GM23338 (cell line): ENCODE measurements at regions not wholly inside any gene's neighbourhood (a gene's known extent, or its start where the extent isn't known, plus 50 kb on each side); places are given as distances from the start of the nearest gene placed in this dataset.

Source experiments
- ATAC-seq: fragments of 200-7000 bp; cut with Tn5 transposase; 3 replicates; pipeline ENCODE4 v1.9.1; 2020
- DNase-seq: peaks from one replicate; pipeline ENCODE4 v3.0.0-alpha.2; 2015; ENCODE audit warnings: low spot score
- H2AFZ ChIP-seq: fragments of 200-600 bp; sonication (generic); 2 replicates; pipeline ENCODE4 v1.8.0; 2016; ENCODE audit warnings: antibody characterized with exemption, mild to moderate bottlenecking, moderate library complexity
- H3F3A ChIP-seq: fragments of 200-600 bp; sonication (generic); replicated peaks from 2 replicates; pipeline ENCODE4 v1.8.0; 2017; ENCODE audit warnings: antibody characterized with exemption, mixed run types, low read depth
- H3K27ac ChIP-seq: fragments of 200-600 bp; sonication (generic); 2 replicates; pipeline ENCODE4 v1.6.1; 2016; ENCODE audit warnings: low read depth
- H3K27me3 ChIP-seq: fragments of 200-600 bp; sonication (generic); 2 replicates; pipeline ENCODE4 v1.8.0; 2016; ENCODE audit warnings: mild to moderate bottlenecking, mixed run types, moderate library complexity; ENCODE audit not compliant: insufficient read depth
- H3K36me3 ChIP-seq: fragments of 200-600 bp; sonication (generic); 2 replicates; pipeline ENCODE4 v1.8.0; 2016; ENCODE audit warnings: mild to moderate bottlenecking; ENCODE audit not compliant: insufficient read depth
- H3K4me1 ChIP-seq: fragments of 200-600 bp; sonication (generic); 2 replicates; pipeline ENCODE4 v1.8.0; 2016; ENCODE audit warnings: mild to moderate bottlenecking, moderate library complexity; ENCODE audit not compliant: insufficient read depth
- H3K4me2 ChIP-seq: fragments of 200-600 bp; sonication (generic); 2 replicates; pipeline ENCODE4 v1.7.1; 2017; ENCODE audit warnings: mixed run types
- H3K4me3 ChIP-seq: fragments of 200-600 bp; sonication (generic); 2 replicates; pipeline ENCODE4 v1.6.1; 2016; ENCODE audit warnings: mixed run types
- H3K79me2 ChIP-seq: fragments of 200-600 bp; sonication (generic); replicated peaks from 2 replicates; pipeline ENCODE4 v1.8.0; 2017; ENCODE audit warnings: mild to moderate bottlenecking; ENCODE audit not compliant: insufficient read depth
- H3K9me2 ChIP-seq: fragments of 200-600 bp; sonication (generic); 2 replicates; pipeline ENCODE4 v1.8.0; 2017; ENCODE audit not compliant: insufficient read depth
- H4K20me1 ChIP-seq: fragments of 200-600 bp; sonication (generic); replicated peaks from 2 replicates; pipeline ENCODE4 v1.8.0; 2017; ENCODE audit warnings: mild to moderate bottlenecking; ENCODE audit not compliant: insufficient read depth
- H3K27ac Mint-ChIP-seq: 2 replicates; pipeline ENCODE4 v1.8.0; 2020; ENCODE audit warnings: inconsistent platforms, mild to moderate bottlenecking, moderate library complexity, mixed read lengths
- H3K27me3 Mint-ChIP-seq: 3 replicates; pipeline ENCODE4 v1.8.0; 2022; ENCODE audit warnings: low read depth, mild to moderate bottlenecking, moderate library complexity, mixed read lengths, inconsistent platforms; ENCODE audit not compliant: insufficient read depth, poor library complexity
- H3K36me3 Mint-ChIP-seq: 3 replicates; pipeline ENCODE4 v1.8.0; 2021; ENCODE audit warnings: low read depth, mild to moderate bottlenecking, inconsistent platforms, moderate library complexity, mixed read lengths
- H3K4me1 Mint-ChIP-seq: 3 replicates; pipeline ENCODE4 v1.8.0; 2020; ENCODE audit warnings: mild to moderate bottlenecking, inconsistent platforms, mixed read lengths
- H3K4me3 Mint-ChIP-seq: 3 replicates; pipeline ENCODE4 v1.8.0; 2021; ENCODE audit warnings: moderate library complexity, mild to moderate bottlenecking, inconsistent platforms, mixed read lengths
- H3K9me3 Mint-ChIP-seq: 3 replicates; pipeline ENCODE4 v1.8.0; 2020; ENCODE audit warnings: moderate library complexity, mild to moderate bottlenecking, inconsistent platforms, mixed read lengths
- CREB1 ChIP-seq: fragments of 250-450 bp; sonication (Bioruptor Pico); IDR thresholded peaks from 2 replicates; pipeline ENCODE4 v1.5.0; 2020; ENCODE audit warnings: low read depth, mild to moderate bottlenecking, moderate library complexity
- CTCF ChIP-seq, 2 experiments: fragments of 200-600 bp in 1 of 2; sonication (generic) in 1 of 2; conservative IDR thresholded peaks; 2 replicates each; pipeline versions ENCODE4 v1.5.1 to v1.6.1; 2016 to 2017; ENCODE audit warnings: antibody characterized with exemption in 2 of 2, low read depth in 2 of 2, mild to moderate bottlenecking in 2 of 2, moderate library complexity in 1 of 2
- ETS1 ChIP-seq: IDR thresholded peaks from 2 replicates; pipeline ENCODE4 v1.6.1; 2016; ENCODE audit warnings: antibody characterized with exemption
- EZH2 ChIP-seq: fragments of 200-600 bp; sonication (generic); IDR thresholded peaks from one replicate; pipeline ENCODE4 v1.8.0; 2017; ENCODE audit warnings: antibody characterized with exemption, mild to moderate bottlenecking, low read depth; ENCODE audit not compliant: unreplicated experiment
- EZH2phosphoT487 ChIP-seq: fragments of 200-600 bp; sonication (generic); IDR thresholded peaks from one replicate; pipeline ENCODE4 v1.8.1; 2018; ENCODE audit warnings: antibody characterized with exemption; ENCODE audit not compliant: unreplicated experiment
- JUNB ChIP-seq: IDR thresholded peaks from one replicate; pipeline ENCODE4 v1.6.1; 2016; ENCODE audit warnings: antibody characterized with exemption; ENCODE audit not compliant: unreplicated experiment
- NANOG ChIP-seq: IDR thresholded peaks from 2 replicates; pipeline ENCODE4 v1.6.1; 2016; ENCODE audit warnings: antibody characterized with exemption, borderline replicate concordance
- POLR2AphosphoS5 ChIP-seq: IDR thresholded peaks from 2 replicates; pipeline ENCODE4 v1.6.1; 2016; ENCODE audit warnings: antibody characterized with exemption, low read depth
- REST ChIP-seq: IDR thresholded peaks from one replicate; pipeline ENCODE4 v1.6.1; 2018; ENCODE audit warnings: antibody characterized with exemption; ENCODE audit not compliant: unreplicated experiment
- ZNF331 ChIP-seq: fragments of 250-450 bp; sonication (Bioruptor Pico); IDR thresholded peaks from 2 replicates; pipeline ENCODE4 v1.5.0; 2020; ENCODE audit warnings: low read depth, mild to moderate bottlenecking, moderate library complexity

- H3K4me1 ChIP-seq, result peaks cover 8% of the 10 kb centered on the region; the same call in 1 of the 2 replicates
- H3K4me3 Mint-ChIP-seq, result no peak overlapping the region
- DNase-seq, result no peak
- ATAC-seq, result no peak
- no peaks in the 10 kb centered on the region for H3F3A ChIP-seq
- no peak overlapping the region for H2AFZ ChIP-seq
- no peak overlapping the region for H3K4me3 ChIP-seq
- H3K9me2 ChIP-seq, result no peaks in the 10 kb centered on the region
- H3K27me3 ChIP-seq, result no peaks in the 10 kb centered on the region
- H3K27ac Mint-ChIP-seq, result no peak overlapping the region
- no peaks in the 10 kb centered on the region for H3K9me3 Mint-ChIP-seq
- no peaks in the 10 kb centered on the region for H3K79me2 ChIP-seq
- H3K27me3 Mint-ChIP-seq, result no peaks in the 10 kb centered on the region
- no peak for TF ChIP-seq POLR2AphosphoS5
- no peak for TF ChIP-seq CREB1 (CRISPR knock-in tag)
- no peak for TF ChIP-seq EZH2
- TF ChIP-seq JUNB, result no peak
- TF ChIP-seq ETS1, result no peak
- TF ChIP-seq NANOG, result no peak
- TF ChIP-seq REST, result no peak
- no peak for TF ChIP-seq EZH2phosphoT487
- no peak for TF ChIP-seq CTCF (conservative IDR thresholded peaks at IDR 0.05; ENCODE audit: low read depth in 2 of 2)
- TF ChIP-seq ZNF331 (CRISPR knock-in tag), result no peak
- H4K20me1 ChIP-seq, result no peaks in the 10 kb centered on the region
- no peaks in the 10 kb centered on the region for H3K36me3 ChIP-seq
- H3K36me3 Mint-ChIP-seq, result no peaks in the 10 kb centered on the region
- no peak overlapping the region for H3K27ac ChIP-seq
- H3K4me2 ChIP-seq, result no peak overlapping the region
- peaks cover 21% of the 10 kb centered on the region; the same call in 2 of the 3 replicates for H3K4me1 Mint-ChIP-seq
Observed at GRCh38 chr18:22848615-22849014, 84.5 kb upstream of the RBBP8 start.

- peaks cover 10% of the 10 kb centered on the region; the same call in 2 of the 3 replicates for H3K4me1 Mint-ChIP-seq
- no peaks in the 10 kb centered on the region for H3K9me3 Mint-ChIP-seq
- no peak overlapping the region; the same call in none of the 2 replicates for H3K27ac Mint-ChIP-seq
- Histone ChIP-seq H3K27ac (no peak overlapping the region), H4K20me1 (no peaks in the 10 kb centered on the region), H3K27me3 (no peaks in the 10 kb centered on the region), H3K4me2 (no peak overlapping the region), H3K9me2 (no peaks in the 10 kb centered on the region), H3K4me1 (no peaks in the 10 kb centered on the region), H3K4me3 (no peak overlapping the region), H3K36me3 (no peaks in the 10 kb centered on the region), H2AFZ (no peak overlapping the region), H3K79me2 (no peaks in the 10 kb centered on the region), H3F3A (no peaks in the 10 kb centered on the region)
- no peaks in the 10 kb centered on the region for H3K27me3 Mint-ChIP-seq
- peak; percentile 99 for ATAC-seq
- H3K4me3 Mint-ChIP-seq, result no peak overlapping the region
- no peaks in the 10 kb centered on the region for H3K36me3 Mint-ChIP-seq
- DNase-seq, result peak; percentile 70
- TF ChIP-seq CTCF (conservative IDR thresholded peaks at IDR 0.05; ENCODE audit: low read depth in 2 of 2) (no peak), CREB1 (CRISPR knock-in tag) (no peak)
Observed at GRCh38 chr18:22856870-22857269, 76.3 kb upstream of the RBBP8 start.
